ENCODE measurements at regions not wholly inside any gene's neighbourhood (a gene's known extent, or its start where the extent isn't known, plus 50 kb on each side); places are given as distances from the start of the nearest gene placed in this dataset.

DNA sequence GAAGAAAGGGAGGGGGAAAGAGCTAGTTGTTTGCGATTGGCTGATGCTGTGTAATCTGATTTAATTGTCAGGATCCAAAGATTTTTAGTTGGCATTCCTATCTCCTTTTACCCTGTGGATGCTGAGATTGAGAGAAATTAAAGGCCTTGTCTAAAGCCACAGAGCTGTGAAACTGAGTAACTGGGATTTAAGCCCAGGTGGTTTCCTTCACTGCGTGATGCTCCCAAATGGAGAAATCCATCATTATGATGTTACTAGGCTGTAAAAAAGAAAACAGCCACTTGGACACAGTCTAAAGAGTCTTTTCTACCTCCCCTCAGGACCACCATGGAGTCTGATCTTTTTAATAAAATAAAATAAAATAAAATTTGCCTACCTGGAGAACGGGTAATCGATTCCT is 883.0 kb upstream of the NR2F2 start:
- TF ChIP-seq, protein P1, sequence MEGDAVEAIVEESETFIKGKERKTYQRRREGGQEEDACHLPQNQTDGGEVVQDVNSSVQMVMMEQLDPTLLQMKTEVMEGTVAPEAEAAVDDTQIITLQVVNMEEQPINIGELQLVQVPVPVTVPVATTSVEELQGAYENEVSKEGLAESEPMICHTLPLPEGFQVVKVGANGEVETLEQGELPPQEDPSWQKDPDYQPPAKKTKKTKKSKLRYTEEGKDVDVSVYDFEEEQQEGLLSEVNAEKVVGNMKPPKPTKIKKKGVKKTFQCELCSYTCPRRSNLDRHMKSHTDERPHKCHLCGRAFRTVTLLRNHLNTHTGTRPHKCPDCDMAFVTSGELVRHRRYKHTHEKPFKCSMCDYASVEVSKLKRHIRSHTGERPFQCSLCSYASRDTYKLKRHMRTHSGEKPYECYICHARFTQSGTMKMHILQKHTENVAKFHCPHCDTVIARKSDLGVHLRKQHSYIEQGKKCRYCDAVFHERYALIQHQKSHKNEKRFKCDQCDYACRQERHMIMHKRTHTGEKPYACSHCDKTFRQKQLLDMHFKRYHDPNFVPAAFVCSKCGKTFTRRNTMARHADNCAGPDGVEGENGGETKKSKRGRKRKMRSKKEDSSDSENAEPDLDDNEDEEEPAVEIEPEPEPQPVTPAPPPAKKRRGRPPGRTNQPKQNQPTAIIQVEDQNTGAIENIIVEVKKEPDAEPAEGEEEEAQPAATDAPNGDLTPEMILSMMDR (IDR thresholded peaks at IDR 0.05; ENCODE audit: low read depth, low read length): no peak
- no peak for TF ChIP-seq EZH2phosphoT487 (IDR thresholded peaks at IDR 0.05; ENCODE audit: low read depth)
- Histone ChIP-seq H3K4me1 (ENCODE audit: low read length) (no peaks in the 10 kb centered on the region), H4K20me1 (ENCODE audit: insufficient read depth, low read length) (no peaks in the 10 kb centered on the region), H3K79me2 (ENCODE audit: low read length) (no peaks in the 10 kb centered on the region), H3K9me3 (ENCODE audit: insufficient read depth, low read length) (no peaks in the 10 kb centered on the region), H3K27me3 (ENCODE audit: low read depth, low read length) (no peaks in the 10 kb centered on the region), H2AFZ (ENCODE audit: low read depth, low read length) (no peak overlapping the region), H3K9ac (ENCODE audit: low read length) (no peak overlapping the region), H3K4me3 (ENCODE audit: low read length) (no peak overlapping the region), H3K4me2 (ENCODE audit: low read length) (no peak overlapping the region), H3K27ac (ENCODE audit: low read length) (no peak overlapping the region), H3K36me3 (replicated peaks; ENCODE audit: low read depth, low read length) (no peaks in the 10 kb centered on the region)

DNA sequence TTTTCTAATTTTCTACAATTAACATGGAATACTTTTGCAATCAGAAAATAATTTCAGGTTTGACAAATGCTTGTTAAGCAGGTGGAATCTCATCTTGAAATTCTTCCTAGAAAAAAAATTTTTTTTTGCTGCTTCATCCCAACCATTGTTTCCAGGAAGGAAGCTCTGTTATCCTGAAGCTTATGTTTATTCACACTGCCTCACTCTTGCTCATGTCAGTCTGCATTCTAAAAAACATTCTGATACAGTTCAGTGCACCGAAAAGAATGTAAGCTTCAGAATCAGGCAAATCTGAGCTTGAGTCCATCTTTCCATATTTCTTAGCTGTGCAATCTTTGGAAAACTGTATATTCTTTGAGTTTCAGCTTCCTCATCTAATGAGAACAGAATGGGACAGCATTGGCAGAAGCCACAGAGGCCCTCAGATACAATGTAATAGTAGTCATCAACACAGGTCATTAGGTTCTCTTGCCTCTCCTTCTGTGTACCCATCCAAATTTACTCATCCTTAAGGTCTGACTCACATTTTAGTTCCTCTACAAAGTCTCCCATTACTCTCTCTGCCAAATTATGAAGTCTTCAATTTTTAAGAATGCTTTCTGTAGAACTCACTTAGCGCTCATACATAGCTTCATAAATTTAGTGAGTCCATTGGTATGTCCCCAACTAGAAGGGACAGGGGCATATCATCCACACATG is 881.8 kb upstream of the NR2F2 start:
- H3K27ac ChIP-seq (ENCODE audit: low read length): no peak overlapping the region
- no peaks in the 10 kb centered on the region for H3K27me3 ChIP-seq (ENCODE audit: low read depth, low read length)
- no peak for TF ChIP-seq EZH2phosphoT487 (IDR thresholded peaks at IDR 0.05; ENCODE audit: low read depth)
- TF ChIP-seq, protein P1 (IDR thresholded peaks at IDR 0.05; ENCODE audit: low read depth, low read length): no peak
- no peak overlapping the region for H3K9ac ChIP-seq (ENCODE audit: low read length)
- H3K36me3 ChIP-seq (replicated peaks; ENCODE audit: low read depth, low read length): no peaks in the 10 kb centered on the region
- H3K4me1 ChIP-seq (ENCODE audit: low read length): no peaks in the 10 kb centered on the region
- H3K4me2 ChIP-seq (ENCODE audit: low read length): no peak overlapping the region
- no peaks in the 10 kb centered on the region for H4K20me1 ChIP-seq (ENCODE audit: insufficient read depth, low read length)
- H2AFZ ChIP-seq (ENCODE audit: low read depth, low read length): no peak overlapping the region
- H3K4me3 ChIP-seq (ENCODE audit: low read length): no peak overlapping the region
- H3K9me3 ChIP-seq (ENCODE audit: insufficient read depth, low read length): no peaks in the 10 kb centered on the region
- H3K79me2 ChIP-seq (ENCODE audit: low read length): no peaks in the 10 kb centered on the region

DNA sequence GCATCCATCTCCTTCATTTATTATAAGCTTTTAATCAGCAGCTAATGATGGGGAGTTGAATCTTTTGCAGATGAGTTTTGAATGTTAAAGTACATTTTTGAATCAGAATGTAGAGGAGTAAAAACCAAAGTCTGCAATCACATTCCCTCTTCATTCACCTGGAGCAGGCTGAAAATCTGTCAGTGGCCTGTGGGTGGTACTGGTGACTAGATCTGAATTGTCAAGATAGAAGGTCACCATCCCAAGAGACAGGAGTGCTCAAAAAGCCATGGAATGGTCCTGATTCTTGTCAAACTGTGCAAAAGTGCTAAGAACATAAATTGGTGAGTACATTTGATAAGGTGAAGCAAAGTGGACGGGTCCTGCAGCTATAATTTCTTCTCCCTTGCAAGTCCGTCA is 881.3 kb upstream of the NR2F2 start:
- TF ChIP-seq EZH2phosphoT487 (IDR thresholded peaks at IDR 0.05; ENCODE audit: low read depth): no peak
- TF ChIP-seq, protein P1 (IDR thresholded peaks at IDR 0.05; ENCODE audit: low read depth, low read length): no peak

DNA sequence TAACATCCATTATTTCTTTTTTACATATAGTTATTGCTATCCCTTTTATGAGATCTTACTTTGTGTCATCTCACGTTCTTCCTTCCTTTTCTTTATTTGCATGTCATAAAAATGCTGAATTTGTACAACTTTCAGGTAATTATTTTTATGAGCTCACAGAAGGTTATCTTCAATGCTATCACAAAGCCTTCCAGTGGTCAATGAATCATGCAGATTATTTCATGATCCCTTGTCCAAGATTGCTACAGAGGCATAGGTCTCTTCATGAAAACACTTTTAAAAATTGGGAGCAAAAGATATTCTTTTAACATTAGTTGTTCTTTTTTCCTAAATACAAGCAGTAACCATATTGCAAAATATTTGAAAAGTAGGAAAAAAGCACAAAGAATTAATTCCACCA is 880.1 kb upstream of the NR2F2 start:
- Histone ChIP-seq H2AFZ (ENCODE audit: low read depth, low read length) (no peak overlapping the region), H4K20me1 (ENCODE audit: insufficient read depth, low read length) (no peaks in the 10 kb centered on the region), H3K27me3 (ENCODE audit: low read depth, low read length) (no peaks in the 10 kb centered on the region), H3K79me2 (ENCODE audit: low read length) (no peaks in the 10 kb centered on the region), H3K36me3 (replicated peaks; ENCODE audit: low read depth, low read length) (no peaks in the 10 kb centered on the region), H3K4me1 (ENCODE audit: low read length) (no peaks in the 10 kb centered on the region), H3K9ac (ENCODE audit: low read length) (no peak overlapping the region), H3K4me2 (ENCODE audit: low read length) (no peak overlapping the region), H3K27ac (ENCODE audit: low read length) (no peak overlapping the region), H3K4me3 (ENCODE audit: low read length) (no peak overlapping the region), H3K9me3 (ENCODE audit: insufficient read depth, low read length) (no peaks in the 10 kb centered on the region)
- TF ChIP-seq EZH2phosphoT487 (IDR thresholded peaks at IDR 0.05; ENCODE audit: low read depth): no peak
- TF ChIP-seq, protein P1 (IDR thresholded peaks at IDR 0.05; ENCODE audit: low read depth, low read length): no peak

More for the DNA sequence above, 881.3 kb upstream of the NR2F2 start:
- no peaks in the 10 kb centered on the region for H3K9me3 ChIP-seq (ENCODE audit: insufficient read depth, low read length)
- H3K27me3 ChIP-seq (ENCODE audit: low read depth, low read length): no peaks in the 10 kb centered on the region
- no peak overlapping the region for H2AFZ ChIP-seq (ENCODE audit: low read depth, low read length)
- no peak overlapping the region for H3K27ac ChIP-seq (ENCODE audit: low read length)
- no peaks in the 10 kb centered on the region for H3K4me1 ChIP-seq (ENCODE audit: low read length)
- H3K79me2 ChIP-seq (ENCODE audit: low read length): no peaks in the 10 kb centered on the region
- H3K4me2 ChIP-seq (ENCODE audit: low read length): no peak overlapping the region
- H4K20me1 ChIP-seq (ENCODE audit: insufficient read depth, low read length): no peaks in the 10 kb centered on the region
- H3K4me3 ChIP-seq (ENCODE audit: low read length): no peak overlapping the region
- no peaks in the 10 kb centered on the region for H3K36me3 ChIP-seq (replicated peaks; ENCODE audit: low read depth, low read length)
- no peak overlapping the region for H3K9ac ChIP-seq (ENCODE audit: low read length)

Measured in OCI-LY3 (cell line).